Subcutaneous abdominal adipose tissue (tissue), 5 donors: ENCODE measurements at regions not wholly inside any gene's neighbourhood (a gene's known extent, or its start where the extent isn't known, plus 50 kb on each side); places are given as distances from the start of the nearest gene placed in this dataset.
A peak's percentile ranks its signal among the peaks of the same experiment; 100 is the strongest.

Source experiments
- H3K27ac ChIP-seq: one replicate; pipeline ENCODE4 v1.7.0; 2013; ENCODE audit warnings: low read depth, mild to moderate bottlenecking, inconsistent platforms, low read length, moderate library complexity
- H3K27me3 ChIP-seq, 5 donors: one replicate each; pipeline ENCODE4 v1.7.0; 2013; ENCODE audit warnings: low read length in 5 of 5, inconsistent platforms in 1 of 5; ENCODE audit not compliant: control insufficient read depth in 5 of 5, insufficient read depth in 4 of 5
- H3K36me3 ChIP-seq, 5 donors: one replicate each; pipeline ENCODE4 v1.7.0; 2013; ENCODE audit warnings: low read length in 5 of 5; ENCODE audit not compliant: control insufficient read depth in 5 of 5, insufficient read depth in 5 of 5
- H3K4me1 ChIP-seq, 5 donors: one replicate each; pipeline ENCODE4 v1.7.0; 2013; ENCODE audit warnings: low read length in 5 of 5, mild to moderate bottlenecking in 3 of 5, moderate library complexity in 1 of 5; ENCODE audit not compliant: control insufficient read depth in 5 of 5, insufficient read depth in 5 of 5
- H3K4me3 ChIP-seq, 5 donors: one replicate each; pipeline ENCODE4 v1.7.0; 2013; ENCODE audit warnings: low read length in 5 of 5, low read depth in 1 of 5
- H3K9ac ChIP-seq, 5 donors: one replicate each; pipeline ENCODE4 v1.7.0; 2013; ENCODE audit warnings: low read length in 5 of 5, mild to moderate bottlenecking in 4 of 5, moderate library complexity in 3 of 5
- H3K9me3 ChIP-seq, 5 donors: one replicate each; pipeline ENCODE4 v1.7.0; 2013; ENCODE audit warnings: low read length in 5 of 5; ENCODE audit not compliant: control insufficient read depth in 5 of 5
- donor health status: healthy.
- donor health status: healthy.
- donor health status: healthy.
- donor health status: healthy.
- donor health status: healthy.

GRCh38 chr14:89621791-89622638, 205.0 kb upstream of the FOXN3 start:
- Histone ChIP-seq H3K4me3 (no peak overlapping the region), H3K9me3 (no peaks in the 10 kb centered on the region), H3K36me3 (no peaks in the 10 kb centered on the region), H3K27me3 (no peaks in the 10 kb centered on the region), H3K4me1 (peaks cover 0 to 19% (median 14%) of the 10 kb centered on the region in 5 donors), H3K9ac (no peak overlapping the region), H3K27ac (no peak overlapping the region)

DNA sequence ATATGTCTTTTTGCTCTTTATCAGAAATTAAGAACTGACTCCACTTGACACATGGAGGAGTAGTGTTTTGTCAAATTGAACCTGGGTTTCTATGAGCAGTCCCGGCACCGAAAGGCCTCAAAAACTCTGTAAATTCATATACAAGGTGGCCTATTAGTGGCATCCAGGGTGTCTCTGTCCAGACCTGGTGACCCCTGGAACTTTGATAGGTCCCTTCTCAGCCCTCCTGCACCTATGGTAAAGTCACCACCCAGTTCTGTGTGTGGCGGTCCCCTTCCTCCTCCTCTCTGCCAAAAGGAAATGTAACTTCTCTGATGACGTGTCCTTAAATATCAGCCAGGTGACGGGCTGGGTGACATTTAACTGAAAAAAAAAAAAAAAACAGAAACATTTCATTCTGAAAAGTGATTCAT, 204.0 kb upstream of the FOXN3 start:
- H3K9me3 ChIP-seq: no peaks in the 10 kb centered on the region
- H3K4me3 ChIP-seq: no peak overlapping the region
- H3K36me3 ChIP-seq: no peaks in the 10 kb centered on the region
- H3K27ac ChIP-seq: no peak overlapping the region
- no peaks in the 10 kb centered on the region for H3K27me3 ChIP-seq
- peaks cover 0 to 25% (median 21%) of the 10 kb centered on the region in 5 donors for H3K4me1 ChIP-seq
- no peak overlapping the region for H3K9ac ChIP-seq

GRCh38 chr14:89620436-89620835, 203.4 kb upstream of the FOXN3 start:
- H3K27me3 ChIP-seq: no peaks in the 10 kb centered on the region
- H3K9ac ChIP-seq: no peak overlapping the region
- peaks cover 0 to 30% (median 22%) of the 10 kb centered on the region in 5 donors for H3K4me1 ChIP-seq
- no peak overlapping the region for H3K27ac ChIP-seq
- H3K9me3 ChIP-seq: no peaks in the 10 kb centered on the region
- H3K4me3 ChIP-seq: no peak overlapping the region
- no peaks in the 10 kb centered on the region for H3K36me3 ChIP-seq

- Histone ChIP-seq H3K36me3 (no peaks in the 10 kb centered on the region), H3K4me1 (peaks cover 0 to 33% (median 28%) of the 10 kb centered on the region in 5 donors), H3K27ac (peak overlapping the region; percentile 89), H3K9ac (peak overlapping the region in 3 of 5 donors; percentile 6 to 73 (median 68)), H3K4me3 (peak overlapping the region; percentile 79 to 92 (median 90)), H3K27me3 (no peaks in the 10 kb centered on the region), H3K9me3 (no peaks in the 10 kb centered on the region)
Observed at GRCh38 chr14:89619596-89619995, 202.6 kb upstream of the FOXN3 start.

GRCh38 chr14:89618811-89619551, 201.9 kb upstream of the FOXN3 start:
- peaks cover 0 to 39% (median 33%) of the 10 kb centered on the region in 5 donors for H3K4me1 ChIP-seq

DNA sequence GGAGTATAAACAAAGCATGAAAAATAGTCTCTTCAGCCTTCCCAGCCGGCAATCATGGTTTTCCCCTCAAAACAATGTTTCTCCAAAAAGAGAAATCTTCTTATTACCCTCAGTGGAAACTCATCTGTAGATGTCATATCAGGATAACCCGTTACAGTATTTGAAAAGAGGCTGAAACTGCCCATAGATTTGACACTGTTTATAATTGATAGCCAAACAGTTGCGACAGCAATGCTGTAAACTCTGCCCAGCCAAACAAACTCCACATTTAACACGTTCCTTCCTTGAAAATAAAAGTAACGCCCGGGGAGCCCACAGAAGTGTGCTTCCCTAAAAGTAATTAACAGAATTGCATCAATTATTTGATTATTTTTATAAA, 201.3 kb upstream of the FOXN3 start:
- Histone ChIP-seq H3K27me3 (no peaks in the 10 kb centered on the region), H3K9me3 (no peaks in the 10 kb centered on the region), H3K9ac (peak overlapping the region; percentile 50 to 89 (median 81)), H3K36me3 (no peaks in the 10 kb centered on the region), H3K27ac (peak overlapping the region; percentile 89), H3K4me3 (peak overlapping the region; percentile 90 to 94 (median 91)), H3K4me1 (peaks cover 0 to 44% (median 35%) of the 10 kb centered on the region in 5 donors)

More at GRCh38 chr14:89618811-89619551, 201.9 kb upstream of the FOXN3 start:
- Histone ChIP-seq H3K27ac (peak overlapping the region; percentile 89), H3K9me3 (no peaks in the 10 kb centered on the region), H3K4me3 (peak overlapping the region; percentile 90 to 94 (median 91)), H3K36me3 (no peaks in the 10 kb centered on the region), H3K27me3 (no peaks in the 10 kb centered on the region), H3K9ac (peak overlapping the region; percentile 50 to 89 (median 81))

GRCh38 chr14:89617481-89618329, 200.7 kb upstream of the FOXN3 start:
- H3K4me3 ChIP-seq: peak overlapping the region; percentile 90 to 94 (median 91)
- H3K27me3 ChIP-seq: no peaks in the 10 kb centered on the region
- H3K4me1 ChIP-seq: peaks cover 0 to 47% (median 35%) of the 10 kb centered on the region in 5 donors
- H3K36me3 ChIP-seq: no peaks in the 10 kb centered on the region
- H3K27ac ChIP-seq: peak overlapping the region; percentile 89
- H3K9ac ChIP-seq: peak overlapping the region; percentile 50 to 89 (median 81)
- H3K9me3 ChIP-seq: no peaks in the 10 kb centered on the region

DNA sequence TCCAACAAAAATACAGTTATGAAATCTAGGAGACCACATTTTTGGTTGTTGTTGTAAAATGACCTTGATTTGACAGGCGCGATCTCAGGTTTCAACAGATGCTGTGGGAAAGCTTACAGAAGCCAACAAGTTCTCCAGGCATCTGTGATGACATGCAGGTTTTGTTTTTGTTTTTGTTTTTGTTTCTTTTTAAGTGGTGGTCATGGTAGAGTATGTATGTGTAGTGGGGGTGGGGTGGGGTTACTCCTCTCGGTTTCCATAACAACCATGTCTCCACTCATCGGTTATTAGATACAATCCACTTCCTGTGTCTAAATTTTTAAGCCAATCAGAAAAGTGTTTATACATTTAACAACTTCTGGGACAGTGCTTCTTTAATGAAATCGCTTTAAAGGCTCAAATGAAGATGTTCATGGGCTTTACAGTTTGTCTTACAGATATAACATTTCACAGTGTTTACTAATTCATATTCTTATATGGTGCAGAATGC, 199.9 kb upstream of the FOXN3 start:
- peak overlapping the region; percentile 89 for H3K27ac ChIP-seq
- H3K4me1 ChIP-seq: peaks cover 0 to 47% (median 35%) of the 10 kb centered on the region in 5 donors
- peak overlapping the region in 3 of 5 donors; percentile 9 to 35 (median 21) for H3K9ac ChIP-seq
- no peaks in the 10 kb centered on the region for H3K36me3 ChIP-seq
- H3K27me3 ChIP-seq: no peaks in the 10 kb centered on the region
- H3K9me3 ChIP-seq: no peaks in the 10 kb centered on the region
- peak overlapping the region; percentile 90 to 94 (median 91) for H3K4me3 ChIP-seq

DNA sequence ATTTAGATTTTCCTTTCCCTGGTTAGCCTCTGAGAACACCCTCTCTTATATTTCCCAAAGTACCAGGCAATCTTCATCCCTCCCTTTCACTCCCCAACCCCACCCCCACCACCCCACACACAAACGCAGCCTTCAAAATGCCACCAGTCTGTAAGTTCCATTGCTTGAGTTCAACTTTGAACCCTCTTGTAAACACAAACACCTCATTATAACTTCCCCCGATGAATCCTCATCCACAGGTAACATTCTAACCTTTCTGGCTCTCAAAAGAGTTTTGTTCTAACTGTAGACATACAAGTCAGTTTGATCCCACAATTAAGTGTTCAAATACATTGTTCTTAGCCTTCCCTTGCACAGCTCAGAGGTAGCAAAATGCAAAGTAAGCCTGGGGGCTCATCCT, 199.4 kb upstream of the FOXN3 start:
- Histone ChIP-seq H3K27ac (no peak overlapping the region), H3K4me3 (peak overlapping the region in 4 of 5 donors; percentile 40 to 92 (median 90)), H3K4me1 (peaks cover 0 to 47% (median 35%) of the 10 kb centered on the region in 5 donors), H3K27me3 (no peaks in the 10 kb centered on the region), H3K36me3 (no peaks in the 10 kb centered on the region), H3K9ac (peak overlapping the region in 2 of 5 donors; percentile 21 to 35), H3K9me3 (no peaks in the 10 kb centered on the region)
